ENCODE measurements at regions not wholly inside any gene's neighbourhood (a gene's known extent, or its start where the extent isn't known, plus 50 kb on each side); places are given as distances from the start of the nearest gene placed in this dataset.

DNA sequence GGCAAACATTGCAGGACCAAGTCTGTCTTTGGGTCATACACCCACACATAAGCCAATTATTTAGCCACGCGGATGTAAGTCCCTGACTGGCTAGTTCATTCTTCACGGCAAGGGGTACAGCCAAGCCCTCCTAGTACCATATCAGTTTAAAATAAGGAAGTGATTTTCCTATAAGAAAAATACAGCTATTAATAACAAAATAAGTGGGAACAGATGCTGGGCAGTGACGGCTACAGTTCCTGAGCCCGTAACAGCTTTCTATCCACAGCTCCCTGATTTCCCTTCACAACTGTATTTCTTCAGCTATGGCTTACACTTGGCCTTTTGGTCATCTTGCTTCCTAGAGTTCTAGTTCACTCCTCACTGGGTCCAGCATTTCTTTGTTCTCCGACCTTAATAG is 542.4 kb upstream of the C16orf82 start:
- no peak for TF ChIP-seq POLR2A (IDR thresholded peaks at IDR 0.05)
- TF ChIP-seq, protein P1, sequence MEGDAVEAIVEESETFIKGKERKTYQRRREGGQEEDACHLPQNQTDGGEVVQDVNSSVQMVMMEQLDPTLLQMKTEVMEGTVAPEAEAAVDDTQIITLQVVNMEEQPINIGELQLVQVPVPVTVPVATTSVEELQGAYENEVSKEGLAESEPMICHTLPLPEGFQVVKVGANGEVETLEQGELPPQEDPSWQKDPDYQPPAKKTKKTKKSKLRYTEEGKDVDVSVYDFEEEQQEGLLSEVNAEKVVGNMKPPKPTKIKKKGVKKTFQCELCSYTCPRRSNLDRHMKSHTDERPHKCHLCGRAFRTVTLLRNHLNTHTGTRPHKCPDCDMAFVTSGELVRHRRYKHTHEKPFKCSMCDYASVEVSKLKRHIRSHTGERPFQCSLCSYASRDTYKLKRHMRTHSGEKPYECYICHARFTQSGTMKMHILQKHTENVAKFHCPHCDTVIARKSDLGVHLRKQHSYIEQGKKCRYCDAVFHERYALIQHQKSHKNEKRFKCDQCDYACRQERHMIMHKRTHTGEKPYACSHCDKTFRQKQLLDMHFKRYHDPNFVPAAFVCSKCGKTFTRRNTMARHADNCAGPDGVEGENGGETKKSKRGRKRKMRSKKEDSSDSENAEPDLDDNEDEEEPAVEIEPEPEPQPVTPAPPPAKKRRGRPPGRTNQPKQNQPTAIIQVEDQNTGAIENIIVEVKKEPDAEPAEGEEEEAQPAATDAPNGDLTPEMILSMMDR (IDR thresholded peaks at IDR 0.05) = no peak

Measured in heart left ventricle (tissue), 13 donors.